Urinary bladder (tissue), 3 donors: ENCODE measurements at regions not wholly inside any gene's neighbourhood (a gene's known extent, or its start where the extent isn't known, plus 50 kb on each side); places are given as distances from the start of the nearest gene placed in this dataset.

Source experiments
- DNase-seq: peaks from one replicate; pipeline ENCODE4 v3.0.0-alpha.2; 2015; ENCODE audit errors: extremely low spot score
- H3K27ac ChIP-seq: one replicate; pipeline ENCODE4 v1.5.1; 2013; ENCODE audit warnings: low read depth, mild to moderate bottlenecking, moderate library complexity
- H3K36me3 ChIP-seq: one replicate; pipeline ENCODE4 v1.6.1; 2013; ENCODE audit warnings: mild to moderate bottlenecking, moderate library complexity; ENCODE audit not compliant: insufficient read depth
- H3K4me1 ChIP-seq: one replicate; pipeline ENCODE4 v1.6.1; 2013; ENCODE audit warnings: mild to moderate bottlenecking, moderate library complexity; ENCODE audit not compliant: insufficient read depth
- H3K4me3 ChIP-seq: one replicate; pipeline ENCODE4 v1.5.1; 2013; ENCODE audit warnings: low read depth, low read length
- WGBS: extraction: QIAGEN DNeasy Blood & Tissue Kit; methylation state at CpG from one replicate; pipeline ENCODE4 v1.1.7; 2013; 5-methylcytosine and 5-hydroxymethylcytosine counted together
- donor health status: healthy with polysubstance abuse.
- donor health status: healthy.

- Histone ChIP-seq H3K4me1 (no peaks in the 10 kb centered on the region), H3K27ac (no peak overlapping the region), H3K36me3 (no peaks in the 10 kb centered on the region), H3K4me3 (no peak overlapping the region)
- WGBS, result 86% methylated on average over 6 of the region's 6 CpGs
- no peak for DNase-seq
Observed at GRCh38 chr4:58564695-58565475, 1454.7 kb upstream of the IGFBP7 start.

- WGBS, result 74% methylated on average over 1 of the region's 1 CpG
Observed at GRCh38 chr4:58561170-58561569, 1451.0 kb upstream of the IGFBP7 start.

GRCh38 chr4:58560736-58561135 lies 1450.6 kb upstream of the IGFBP7 start:
- Histone ChIP-seq H3K36me3 (no peaks in the 10 kb centered on the region), H3K4me3 (no peak overlapping the region), H3K27ac (no peak overlapping the region), H3K4me1 (no peaks in the 10 kb centered on the region)
- 56% methylated on average over 1 of the region's 1 CpG for WGBS
- DNase-seq, result no peak

More at GRCh38 chr4:58561170-58561569, 1451.0 kb upstream of the IGFBP7 start:
- no peak overlapping the region for H3K4me3 ChIP-seq
- H3K4me1 ChIP-seq, result no peaks in the 10 kb centered on the region
- H3K27ac ChIP-seq, result no peak overlapping the region
- no peaks in the 10 kb centered on the region for H3K36me3 ChIP-seq
- no peak for DNase-seq

GRCh38 chr4:58553679-58554078 lies 1443.5 kb upstream of the IGFBP7 start:
- Histone ChIP-seq H3K4me3 (no peak overlapping the region), H3K4me1 (no peaks in the 10 kb centered on the region), H3K27ac (no peak overlapping the region), H3K36me3 (no peaks in the 10 kb centered on the region)
- 41% methylated on average over 2 of the region's 2 CpGs for WGBS
- DNase-seq, result no peak

- no peak overlapping the region for H3K27ac ChIP-seq
- WGBS, result 68% methylated on average over 1 of the region's 1 CpG
- H3K4me3 ChIP-seq, result no peak overlapping the region
- no peaks in the 10 kb centered on the region for H3K36me3 ChIP-seq
- DNase-seq, result no peak
- no peaks in the 10 kb centered on the region for H3K4me1 ChIP-seq
Observed at GRCh38 chr4:58553031-58553430, 1442.8 kb upstream of the IGFBP7 start.

GRCh38 chr4:58551676-58552075 lies 1441.5 kb upstream of the IGFBP7 start:
- Histone ChIP-seq H3K4me3 (no peak overlapping the region), H3K4me1 (no peaks in the 10 kb centered on the region), H3K36me3 (no peaks in the 10 kb centered on the region), H3K27ac (no peak overlapping the region)
- DNase-seq, result no peak

- no peaks in the 10 kb centered on the region for H3K4me1 ChIP-seq
- 89% methylated on average over 1 of the region's 1 CpG for WGBS
- no peak for DNase-seq
Observed at GRCh38 chr4:58543465-58543864, 1433.3 kb upstream of the IGFBP7 start.

GRCh38 chr4:58541926-58542325 lies 1431.7 kb upstream of the IGFBP7 start:
- 73% methylated on average over 1 of the region's 1 CpG for WGBS
- Histone ChIP-seq H3K27ac (no peak overlapping the region), H3K36me3 (no peaks in the 10 kb centered on the region), H3K4me1 (no peaks in the 10 kb centered on the region), H3K4me3 (no peak overlapping the region)
- DNase-seq, result no peak

More at GRCh38 chr4:58543465-58543864, 1433.3 kb upstream of the IGFBP7 start:
- Histone ChIP-seq H3K36me3 (no peaks in the 10 kb centered on the region), H3K27ac (no peak overlapping the region), H3K4me3 (no peak overlapping the region)

- Histone ChIP-seq H3K4me1 (peaks cover 2% of the 10 kb centered on the region), H3K36me3 (no peaks in the 10 kb centered on the region), H3K27ac (no peak overlapping the region), H3K4me3 (no peak overlapping the region)
- 65% methylated on average over 2 of the region's 2 CpGs for WGBS
- DNase-seq, result no peak
Observed at GRCh38 chr4:58522765-58523382, 1412.7 kb upstream of the IGFBP7 start.

- H3K4me1 ChIP-seq, result peaks cover 2% of the 10 kb centered on the region
- DNase-seq, result no peak
- H3K4me3 ChIP-seq, result no peak overlapping the region
- 53% methylated on average over 1 of the region's 1 CpG for WGBS
- H3K36me3 ChIP-seq, result no peaks in the 10 kb centered on the region
- no peak overlapping the region for H3K27ac ChIP-seq
Observed at GRCh38 chr4:58515226-58515625, 1405.0 kb upstream of the IGFBP7 start.

- no peak for DNase-seq
- 84% methylated on average over 1 of the region's 1 CpG for WGBS
- Histone ChIP-seq H3K4me3 (no peak overlapping the region), H3K4me1 (no peaks in the 10 kb centered on the region), H3K36me3 (no peaks in the 10 kb centered on the region), H3K27ac (no peak overlapping the region)
Observed at GRCh38 chr4:58514299-58514698, 1404.1 kb upstream of the IGFBP7 start.

GRCh38 chr4:58510652-58511051 lies 1400.5 kb upstream of the IGFBP7 start:
- Histone ChIP-seq H3K27ac (no peak overlapping the region), H3K36me3 (no peaks in the 10 kb centered on the region), H3K4me1 (no peaks in the 10 kb centered on the region), H3K4me3 (no peak overlapping the region)
- DNase-seq, result no peak
- WGBS, result 91% methylated on average over 2 of the region's 2 CpGs

GRCh38 chr4:58507079-58507478 lies 1396.9 kb upstream of the IGFBP7 start:
- 87% methylated on average over 4 of the region's 4 CpGs for WGBS
- no peak for DNase-seq
- Histone ChIP-seq H3K27ac (no peak overlapping the region), H3K4me1 (no peaks in the 10 kb centered on the region), H3K36me3 (no peaks in the 10 kb centered on the region), H3K4me3 (no peak overlapping the region)

GRCh38 chr4:58502839-58503238 lies 1392.7 kb upstream of the IGFBP7 start:
- no peak overlapping the region for H3K27ac ChIP-seq
- no peaks in the 10 kb centered on the region for H3K4me1 ChIP-seq
- no peaks in the 10 kb centered on the region for H3K36me3 ChIP-seq
- 46% methylated on average over 2 of the region's 2 CpGs for WGBS
- DNase-seq, result no peak
- H3K4me3 ChIP-seq, result no peak overlapping the region
